GM18499 (cell line): ENCODE measurements at regions not wholly inside any gene's neighbourhood (a gene's known extent, or its start where the extent isn't known, plus 50 kb on each side); places are given as distances from the start of the nearest gene placed in this dataset.

Experiments used
- ATAC-seq: cut with Tn5 transposase; IDR thresholded peaks from one replicate; pipeline ENCODE4 v1.9.1; 2021; ENCODE audit warnings: moderate number of reproducible peaks; ENCODE audit not compliant: insufficient read depth, unreplicated experiment

DNA sequence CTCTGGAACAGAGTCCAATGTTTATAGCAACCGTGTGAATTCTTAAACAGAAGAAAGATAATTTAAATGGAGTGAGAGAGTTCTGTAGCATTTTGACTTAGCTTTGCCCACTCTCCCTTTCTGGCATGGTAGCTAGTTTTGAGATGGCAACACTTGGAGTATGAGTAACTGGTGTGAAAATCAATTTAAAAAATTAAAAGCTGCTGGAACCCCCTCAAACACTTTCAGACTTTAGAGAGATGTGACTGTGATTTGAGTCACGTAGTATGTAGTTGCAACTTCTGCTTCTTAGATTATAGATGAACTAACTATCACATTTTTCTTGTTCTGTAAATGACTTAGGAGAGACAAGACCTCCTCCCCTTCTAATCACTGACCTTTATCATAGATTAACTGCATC, 2309.5 kb upstream of the C9orf72 start:
- no peak for ATAC-seq

DNA sequence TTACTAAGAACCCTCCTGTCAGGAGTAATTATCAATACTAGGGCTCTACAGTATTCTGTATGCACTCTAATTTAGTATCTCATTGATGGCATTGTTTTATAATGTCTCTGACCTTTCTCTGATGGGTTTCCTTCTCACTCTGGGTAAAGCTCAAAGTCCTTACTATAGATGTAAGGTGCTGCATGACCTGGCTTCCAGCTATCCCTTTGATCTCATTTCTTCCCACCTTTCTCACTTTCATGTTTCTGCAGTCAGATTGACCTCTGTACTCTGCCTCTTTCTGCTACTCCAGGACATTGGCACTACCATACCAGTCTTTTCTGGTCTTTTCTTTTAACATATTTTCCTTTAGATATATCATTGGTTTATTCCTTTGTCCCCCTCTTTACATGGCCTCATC, 2332.8 kb upstream of the C9orf72 start:
- ATAC-seq = no peak

DNA sequence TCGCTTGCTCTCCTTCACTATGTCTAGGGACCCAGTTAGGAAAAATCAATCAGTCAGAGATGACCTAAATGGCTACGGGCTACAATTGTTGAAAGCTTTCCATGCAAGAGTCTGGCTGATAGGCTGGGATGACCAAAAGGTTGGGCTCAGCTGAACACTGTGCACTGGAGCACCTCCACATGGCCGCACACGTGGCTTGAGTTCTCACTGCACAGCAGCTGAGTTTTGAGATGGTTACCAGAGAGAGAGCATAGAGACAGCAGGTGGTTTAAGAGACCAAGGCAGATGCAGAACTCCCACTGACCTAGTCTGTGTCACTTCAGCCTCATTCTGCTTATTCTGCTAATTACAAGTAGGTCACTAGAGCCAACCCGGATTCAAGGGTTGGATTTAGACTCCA, 2354.8 kb upstream of the C9orf72 start:
- ATAC-seq = no peak

DNA sequence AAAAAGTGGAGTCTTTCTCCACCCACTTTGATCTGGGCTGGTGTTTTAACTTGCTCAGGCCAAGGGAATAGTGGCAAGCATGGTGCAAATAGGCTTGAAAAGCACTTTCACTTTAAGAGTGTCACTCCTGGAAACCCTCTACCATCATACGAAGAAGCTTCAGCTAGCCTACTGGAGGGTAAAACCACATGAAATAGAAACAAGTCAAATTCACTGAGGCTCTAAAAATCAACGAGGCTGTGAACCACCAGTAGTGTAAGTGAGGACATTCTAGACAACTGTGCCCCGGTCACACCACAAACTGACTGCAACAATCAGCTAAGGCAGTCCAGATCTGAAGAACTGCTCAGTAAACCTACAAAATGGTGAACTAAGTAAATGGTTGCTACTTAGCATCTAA, 2366.3 kb upstream of the C9orf72 start:
- no peak for ATAC-seq

DNA sequence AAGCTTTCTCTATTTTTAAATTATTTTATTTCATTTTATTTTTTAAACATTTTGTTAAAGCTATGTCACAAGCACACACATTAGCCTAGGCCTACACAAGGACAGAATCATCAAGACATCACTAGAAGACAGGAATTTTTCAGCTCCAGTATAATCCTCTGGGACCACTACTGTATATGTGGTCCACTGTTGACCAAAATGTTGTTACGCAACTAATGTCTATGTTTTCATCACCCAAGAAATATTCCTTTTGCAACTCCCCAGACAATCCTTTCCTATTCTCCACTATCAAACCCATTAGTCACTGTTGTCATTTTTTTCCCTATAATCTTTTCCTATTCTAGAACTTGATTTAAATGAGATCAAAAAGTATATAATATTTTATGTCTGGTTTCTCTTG, 2371.7 kb upstream of the C9orf72 start:
- ATAC-seq = no peak

DNA sequence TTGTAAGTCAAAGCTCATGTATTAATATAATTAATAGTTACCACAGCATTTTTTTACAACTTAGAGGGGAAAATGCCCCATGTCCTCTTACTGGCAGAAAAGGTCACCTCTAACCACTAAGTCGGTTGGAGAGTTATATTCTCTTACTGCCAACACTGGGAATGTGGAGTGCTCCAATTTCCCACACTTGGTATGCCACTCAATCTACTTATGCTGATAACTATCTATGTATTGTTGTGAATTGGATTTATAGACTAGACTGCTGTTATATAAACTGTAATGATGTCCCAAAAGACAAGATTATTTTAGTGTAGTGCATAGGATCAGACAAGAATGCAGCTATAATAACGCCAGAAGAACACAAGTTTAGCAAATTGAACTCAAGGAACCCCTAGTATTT, 2385.2 kb upstream of the C9orf72 start:
- no peak for ATAC-seq

DNA sequence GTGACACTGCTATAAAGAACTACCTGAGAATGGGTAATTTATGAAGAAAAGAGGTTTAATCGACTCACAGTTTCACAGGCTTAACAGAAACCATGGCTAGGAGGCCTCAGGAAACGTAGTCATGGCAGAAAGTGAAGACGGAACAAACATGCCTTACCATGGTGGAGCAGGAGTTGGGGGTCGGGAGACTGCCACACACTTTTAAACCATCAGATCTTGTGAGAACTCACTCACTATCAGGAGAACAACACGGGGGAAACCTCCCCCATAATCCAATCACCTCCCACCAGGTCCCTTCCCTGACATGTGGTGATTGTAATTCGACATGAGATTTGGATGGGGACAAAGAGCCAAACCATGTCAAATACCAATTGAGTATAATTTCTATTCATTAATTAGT, 2392.6 kb upstream of the C9orf72 start:
- ATAC-seq = no peak

DNA sequence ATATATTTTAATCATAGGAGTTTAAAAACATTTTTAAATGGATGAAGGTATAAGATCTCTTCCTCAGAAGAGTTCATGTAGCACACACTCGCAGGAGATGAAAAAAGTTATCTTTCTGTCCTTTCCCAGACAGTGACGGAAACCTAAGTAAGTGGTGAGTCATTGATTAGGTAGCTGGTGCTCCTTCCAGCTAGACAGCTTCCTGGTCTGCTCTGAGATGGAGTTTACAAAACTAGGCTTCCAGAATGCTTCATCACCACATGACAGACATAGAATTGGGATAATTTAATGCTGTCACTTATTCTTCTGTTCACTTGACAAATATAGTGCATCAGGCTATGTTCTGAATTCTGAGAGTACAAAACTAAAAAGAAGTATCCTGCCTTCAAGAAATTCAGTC, 2393.0 kb upstream of the C9orf72 start:
- no peak for ATAC-seq

DNA sequence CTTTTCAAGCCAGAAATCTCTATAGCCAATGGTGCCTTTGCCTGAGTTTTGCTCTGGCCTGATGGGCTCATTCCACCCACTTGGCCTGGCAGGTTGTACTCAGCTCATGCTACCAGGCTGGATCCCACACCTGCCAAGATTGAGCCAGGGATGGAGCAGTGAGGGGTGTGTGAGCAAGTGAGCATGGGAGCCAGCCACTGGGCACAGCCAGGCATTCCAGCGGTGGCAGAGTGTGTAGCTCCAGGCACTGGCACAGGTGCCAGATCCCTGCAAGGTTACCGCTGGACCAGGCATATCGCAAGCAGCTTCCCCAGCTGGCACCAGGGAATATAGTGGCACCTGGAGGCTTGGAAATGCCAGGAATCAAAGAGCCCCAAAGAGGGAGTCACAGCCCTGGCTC, 2395.6 kb upstream of the C9orf72 start:
- no peak for ATAC-seq

DNA sequence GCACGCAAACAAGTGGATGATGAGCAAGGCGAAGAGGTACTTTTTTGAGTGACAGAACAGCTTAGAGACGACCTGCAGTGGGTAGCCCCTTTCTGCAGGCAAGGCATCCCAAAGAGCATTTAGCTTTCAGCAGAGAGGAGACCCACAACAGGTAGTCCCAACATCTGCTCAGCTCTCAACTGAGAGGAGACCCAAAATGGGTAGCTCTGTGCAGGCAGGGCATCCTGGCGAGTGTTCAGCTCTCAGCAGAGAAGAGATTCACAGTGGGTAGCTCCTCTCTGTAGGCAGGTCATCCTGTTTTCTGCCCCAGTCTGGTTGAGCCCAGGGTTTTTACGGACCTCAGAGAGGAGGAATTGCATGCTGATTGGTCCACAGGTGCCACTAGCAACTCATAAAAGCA, 2396.1 kb upstream of the C9orf72 start:
- no peak for ATAC-seq

DNA sequence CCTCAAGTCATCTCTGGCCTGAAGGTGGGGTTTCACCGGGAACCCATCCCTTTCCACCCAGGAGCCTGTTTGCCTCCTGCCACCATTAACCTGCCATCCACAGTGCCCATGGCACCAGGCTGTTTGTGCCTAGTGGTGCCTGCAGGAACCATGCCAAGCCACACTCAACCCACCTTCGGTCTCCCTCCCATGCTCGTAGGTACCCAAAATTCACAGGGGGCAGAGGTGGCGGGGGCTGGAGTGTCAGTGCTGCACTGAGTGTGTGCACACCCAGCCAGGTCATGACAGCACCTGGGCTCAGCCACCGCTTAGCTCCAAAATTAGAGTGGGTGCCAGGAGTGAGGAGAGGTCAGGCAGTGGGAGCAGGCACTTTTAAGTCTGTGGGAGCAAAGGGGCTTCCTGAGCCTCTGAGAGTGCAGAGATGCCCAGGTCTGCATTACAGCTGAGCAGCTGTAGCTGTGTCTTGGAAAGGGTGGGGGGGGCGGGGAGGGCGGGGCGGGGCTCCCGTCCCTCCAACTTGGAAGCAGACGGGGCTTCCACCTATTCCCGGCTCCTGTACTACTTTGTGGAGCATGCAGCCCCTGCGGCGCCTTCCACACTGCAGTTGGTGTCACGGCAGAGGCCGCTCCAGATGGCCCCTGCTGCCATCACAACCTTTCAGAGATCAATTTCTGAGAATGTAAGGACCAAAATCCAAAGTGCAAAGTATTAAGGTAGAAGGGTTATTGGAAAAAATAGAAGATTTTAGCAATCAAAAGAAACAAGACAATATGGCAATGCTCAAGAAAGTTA, 2396.8 kb upstream of the C9orf72 start:
- no peak for ATAC-seq

DNA sequence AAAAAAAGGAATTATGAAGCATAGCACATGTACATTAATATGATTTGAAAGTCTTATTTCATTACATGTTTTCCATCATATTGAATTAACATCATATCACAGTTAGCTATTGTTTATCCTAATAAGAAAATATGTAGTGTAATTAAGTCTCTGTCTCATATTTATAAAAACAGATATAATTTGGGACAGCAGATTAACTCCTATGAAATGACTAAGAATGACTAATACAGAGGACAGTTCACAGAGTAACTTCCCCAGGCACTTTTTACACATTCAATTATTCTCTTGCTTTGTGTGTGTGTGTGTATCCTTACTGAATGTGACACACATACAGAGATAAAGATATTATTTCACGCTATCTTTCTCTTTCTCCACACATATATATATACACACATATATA, 2400.9 kb upstream of the C9orf72 start:
- no peak for ATAC-seq

DNA sequence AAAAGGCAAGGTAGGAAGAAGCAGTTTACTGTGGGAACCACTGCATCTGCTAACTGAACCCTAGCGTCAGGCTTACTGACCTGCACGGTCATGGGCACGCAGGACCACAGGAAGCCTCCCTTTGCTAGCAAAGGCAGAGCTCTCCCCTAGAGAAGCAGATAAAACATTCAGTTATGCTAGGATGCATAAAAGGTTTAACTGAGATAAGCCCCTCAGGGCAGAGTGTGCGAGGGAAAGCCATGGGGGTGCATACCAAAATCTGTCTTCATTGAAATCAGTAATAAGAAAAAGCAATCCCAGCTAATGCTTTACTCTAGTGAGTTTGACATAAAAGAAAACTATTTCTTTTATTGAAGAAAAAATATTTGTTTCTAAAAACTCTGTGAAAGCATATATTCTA, 2403.7 kb upstream of the C9orf72 start:
- ATAC-seq = no peak

DNA sequence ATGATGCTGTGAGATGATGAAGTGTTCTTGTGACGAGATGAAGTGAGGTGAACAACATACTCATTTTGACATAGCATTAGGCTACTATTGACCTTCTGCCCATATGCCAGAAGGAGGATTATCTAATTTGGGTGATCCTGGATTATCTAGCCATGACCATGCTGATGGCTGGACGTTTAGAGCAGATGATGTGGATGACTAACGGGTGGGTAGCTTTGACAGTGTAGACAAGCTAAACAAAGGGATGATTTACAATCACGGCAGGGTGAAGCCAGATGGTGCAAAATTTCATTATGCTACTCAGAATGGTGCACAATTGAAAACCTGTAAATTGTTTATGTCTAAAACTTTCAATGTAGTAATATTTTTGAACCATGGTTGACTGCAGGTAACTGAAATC, 2403.4 kb upstream of the ACO1 start:
- no peak for ATAC-seq

DNA sequence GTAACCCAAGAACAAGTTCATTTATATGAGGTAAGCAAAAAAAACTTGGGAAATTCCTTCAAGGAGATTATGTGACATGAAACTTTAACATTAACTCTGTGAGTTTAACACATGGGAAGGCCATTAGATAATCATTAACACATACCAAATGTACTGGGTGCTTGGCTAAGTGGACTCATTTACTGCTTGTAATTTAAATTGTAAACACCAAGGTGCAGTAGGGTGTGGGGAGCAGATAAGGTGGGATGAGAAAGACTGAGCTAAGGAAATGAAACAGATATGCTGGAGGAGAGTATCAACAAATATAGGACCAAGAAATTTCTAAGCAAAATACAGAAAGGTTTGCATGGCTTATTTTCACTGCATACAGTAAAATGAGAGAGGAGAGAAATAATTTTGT, 2384.8 kb upstream of the ACO1 start:
- no peak for ATAC-seq

DNA sequence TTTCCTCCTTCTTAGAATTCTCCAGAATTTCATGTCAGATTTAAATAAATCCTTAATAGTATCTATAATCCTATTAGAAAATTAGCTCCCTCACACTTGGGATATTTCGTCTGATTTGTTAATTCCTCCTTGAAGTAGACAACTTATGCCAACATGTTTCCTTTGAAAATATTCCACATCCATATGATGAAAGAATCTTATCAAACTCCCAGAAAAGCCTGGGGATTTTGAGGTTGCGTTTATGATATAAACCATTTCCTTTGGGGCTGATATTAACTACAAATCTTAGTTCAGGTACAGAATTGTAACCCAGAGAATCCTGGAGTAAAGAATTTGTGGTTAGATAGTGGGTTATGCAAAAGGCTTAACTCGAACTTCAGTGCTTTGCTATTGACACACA, 2373.8 kb upstream of the ACO1 start:
- ATAC-seq = no peak

DNA sequence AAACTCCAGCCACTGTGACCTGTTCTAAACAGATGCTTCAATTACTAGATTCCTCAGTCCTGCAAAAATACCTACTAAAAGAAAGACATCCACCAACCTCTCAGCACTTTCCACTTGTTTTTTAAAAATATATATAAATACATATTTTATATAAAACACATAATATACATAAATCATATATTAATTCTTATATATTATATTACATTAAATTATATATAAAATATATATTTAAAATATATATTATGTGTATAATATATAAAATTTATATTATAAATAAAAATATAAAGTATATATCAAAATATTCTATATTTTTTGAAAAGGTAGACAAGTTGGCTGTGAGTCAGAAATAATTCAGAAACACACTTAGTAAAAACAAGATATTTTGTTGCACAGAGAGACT, 2371.8 kb upstream of the ACO1 start:
- no peak for ATAC-seq

DNA sequence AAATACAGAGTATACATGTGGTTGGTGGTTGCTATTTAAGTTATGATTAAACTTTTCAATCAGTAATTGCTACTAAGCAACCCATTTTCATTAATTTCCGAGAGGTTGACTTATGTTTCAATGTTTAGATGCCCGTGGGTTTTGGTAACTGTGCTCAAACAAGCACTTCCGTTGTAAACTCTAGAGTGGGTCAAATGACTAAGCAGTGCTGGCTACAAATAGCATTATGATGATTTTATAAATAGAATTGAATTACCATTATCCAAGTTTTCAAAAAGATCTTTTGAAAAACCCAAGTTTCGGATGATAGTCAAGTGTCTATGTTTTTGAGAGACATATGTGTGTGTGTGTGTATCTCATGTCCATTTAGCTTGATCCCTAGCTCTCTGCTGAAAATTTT, 2369.4 kb upstream of the ACO1 start:
- no peak for ATAC-seq

DNA sequence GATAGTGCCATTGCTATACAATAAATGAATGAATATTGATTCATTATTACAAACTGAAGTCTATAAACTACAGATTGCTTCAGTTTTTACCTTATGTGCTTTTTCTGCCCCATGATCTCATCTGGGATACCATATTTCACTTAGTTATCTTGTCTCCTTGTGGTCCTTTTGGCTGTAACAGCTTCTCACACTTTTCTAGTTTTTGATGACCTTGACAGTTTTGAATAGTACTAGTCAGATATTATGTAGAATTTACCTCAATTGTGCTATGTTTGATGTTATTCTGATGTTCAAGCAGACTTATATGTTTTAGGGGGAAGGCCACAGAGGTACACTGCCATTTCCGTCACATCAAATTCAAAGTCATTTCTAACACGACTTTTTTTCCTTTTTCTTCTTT, 2364.3 kb upstream of the ACO1 start:
- ATAC-seq = no peak

DNA sequence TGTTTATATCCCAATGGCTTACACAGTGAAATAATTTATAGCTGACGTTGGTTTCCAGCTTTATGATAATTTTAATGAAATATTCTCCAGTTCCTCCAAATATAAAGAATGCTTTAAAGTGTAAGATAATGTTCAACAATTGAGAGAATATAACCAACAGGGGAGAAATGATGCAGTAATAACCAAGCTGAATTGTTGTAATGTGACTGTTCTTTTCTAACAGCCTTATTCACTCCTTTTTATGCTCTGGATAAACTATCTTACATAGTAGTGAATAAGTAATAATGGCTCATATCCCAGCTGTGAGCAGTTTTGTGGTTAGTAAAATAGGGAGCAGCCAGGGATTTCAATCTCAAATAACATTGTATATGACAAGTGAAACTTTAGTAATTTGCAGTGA, 2348.7 kb upstream of the ACO1 start:
- ATAC-seq = no peak

DNA sequence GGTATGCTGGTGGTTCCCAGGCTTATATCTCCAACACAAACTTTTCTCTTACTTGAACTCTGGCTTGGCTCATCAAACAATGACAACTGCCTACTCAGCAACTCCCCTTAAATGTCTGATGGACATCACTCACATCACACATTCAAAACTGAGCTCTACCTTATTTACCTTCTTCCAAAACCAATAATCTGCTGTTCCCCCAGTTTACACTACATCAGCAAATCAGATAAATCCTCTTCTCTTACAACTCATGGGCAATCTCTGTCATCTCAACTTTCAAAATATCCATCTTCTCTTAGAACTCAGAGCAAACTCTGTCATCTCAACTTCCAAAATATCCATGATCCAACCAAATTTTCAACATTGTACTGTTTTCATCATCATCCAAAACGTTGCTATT, 2347.9 kb upstream of the ACO1 start:
- no peak for ATAC-seq

DNA sequence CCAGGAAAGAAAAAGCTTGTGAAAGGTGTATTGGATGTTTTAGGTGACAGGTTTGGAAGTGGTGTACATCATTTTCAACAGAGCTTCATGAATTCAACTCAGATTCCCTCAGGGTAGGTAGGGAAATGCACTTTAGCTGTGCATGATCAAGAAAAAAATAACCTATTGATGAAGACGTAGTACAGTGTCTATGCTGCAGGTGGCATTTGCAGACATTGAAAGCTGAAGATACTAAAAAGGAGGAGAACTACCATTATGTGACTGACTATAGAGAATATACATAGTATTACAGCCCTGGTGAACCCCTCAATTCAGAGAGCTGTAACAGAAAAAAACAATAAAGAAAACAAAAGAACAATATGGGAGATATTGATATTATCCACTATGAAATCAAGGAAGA, 2344.7 kb upstream of the ACO1 start:
- ATAC-seq = no peak

DNA sequence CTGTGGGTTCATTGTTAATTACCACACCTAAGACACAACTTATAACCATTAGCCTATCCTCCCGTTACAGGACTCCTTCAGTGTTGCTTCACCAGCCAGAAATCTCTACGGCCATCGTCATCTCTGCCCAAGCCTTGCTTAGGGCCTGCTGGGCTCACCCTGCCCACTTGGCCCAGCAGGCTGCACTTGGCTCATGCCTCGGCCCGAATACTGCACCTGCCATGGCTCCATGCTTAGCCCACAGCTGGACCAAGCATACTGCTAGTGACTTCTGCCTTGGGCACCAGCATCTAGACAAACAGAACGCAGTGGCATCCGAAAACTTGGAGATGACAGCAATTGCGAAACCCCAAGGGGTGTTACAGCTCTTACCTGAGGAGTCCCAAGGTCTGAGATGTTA, 2336.0 kb upstream of the ACO1 start:
- no peak for ATAC-seq
